ENCODE measurements at regions not wholly inside any gene's neighbourhood (a gene's known extent, or its start where the extent isn't known, plus 50 kb on each side); places are given as distances from the start of the nearest gene placed in this dataset.

GRCh38 chr16:48438414-48438813, 53.2 kb upstream of the SIAH1 start:
- no peak overlapping the region for H3K4me3 ChIP-seq (ENCODE audit: low read depth, low read length)
- no peak for DNase-seq (ENCODE audit: low read depth)
- TF ChIP-seq, protein P1, sequence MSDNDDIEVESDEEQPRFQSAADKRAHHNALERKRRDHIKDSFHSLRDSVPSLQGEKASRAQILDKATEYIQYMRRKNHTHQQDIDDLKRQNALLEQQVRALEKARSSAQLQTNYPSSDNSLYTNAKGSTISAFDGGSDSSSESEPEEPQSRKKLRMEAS (IDR thresholded peaks at IDR 0.05; ENCODE audit: low read depth, low read length) = no peak
- TF ChIP-seq MYC (IDR thresholded peaks at IDR 0.05; ENCODE audit: low read depth, low read length) (no peak), POLR2A (IDR thresholded peaks at IDR 0.05; ENCODE audit: extremely low read depth, insufficient read length) (no peak), CTCF (IDR thresholded peaks at IDR 0.05; ENCODE audit: low read depth, low read length) (no peak)

DNA sequence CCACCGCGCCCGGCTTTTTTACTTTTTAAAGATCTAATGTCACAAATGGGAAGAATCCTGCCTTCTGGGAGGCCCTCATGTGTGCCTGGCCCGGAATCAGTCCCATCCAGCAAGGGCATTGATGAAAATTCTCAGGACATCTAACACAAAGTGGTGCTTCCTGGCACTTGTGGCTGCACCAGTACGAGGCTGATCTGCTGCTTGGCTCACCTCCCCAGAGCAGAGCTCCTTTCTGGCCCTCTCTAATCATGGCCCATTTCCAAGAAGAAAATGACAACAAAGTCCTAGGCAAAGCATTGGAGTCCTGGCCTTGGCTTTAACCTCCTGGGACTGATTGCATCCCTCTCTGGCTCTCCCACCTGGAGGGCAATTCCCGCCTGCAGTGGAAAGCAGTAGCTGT, 50.7 kb upstream of the SIAH1 start:
- DNase-seq (ENCODE audit: low read depth) = no peak

GRCh38 chr16:48435318-48435680, 50.1 kb upstream of the SIAH1 start:
- TF ChIP-seq POLR2A (IDR thresholded peaks at IDR 0.05; ENCODE audit: extremely low read depth, insufficient read length) = no peak
- no peak for TF ChIP-seq CTCF (IDR thresholded peaks at IDR 0.05; ENCODE audit: low read depth, low read length)
- TF ChIP-seq, protein P1 (IDR thresholded peaks at IDR 0.05; ENCODE audit: low read depth, low read length) = no peak
- TF ChIP-seq MYC (IDR thresholded peaks at IDR 0.05; ENCODE audit: low read depth, low read length) = no peak
- DNase-seq (ENCODE audit: low read depth) = no peak
- H3K4me3 ChIP-seq (ENCODE audit: low read depth, low read length) = no peak overlapping the region

More for the DNA sequence above, 50.7 kb upstream of the SIAH1 start:
- TF ChIP-seq, protein P1 (IDR thresholded peaks at IDR 0.05; ENCODE audit: low read depth, low read length) = no peak
- no peak overlapping the region for H3K4me3 ChIP-seq (ENCODE audit: low read depth, low read length)

Data from NB4 (cell line).